ENCODE measurements at regions not wholly inside any gene's neighbourhood (a gene's known extent, or its start where the extent isn't known, plus 50 kb on each side); places are given as distances from the start of the nearest gene placed in this dataset.

DNA sequence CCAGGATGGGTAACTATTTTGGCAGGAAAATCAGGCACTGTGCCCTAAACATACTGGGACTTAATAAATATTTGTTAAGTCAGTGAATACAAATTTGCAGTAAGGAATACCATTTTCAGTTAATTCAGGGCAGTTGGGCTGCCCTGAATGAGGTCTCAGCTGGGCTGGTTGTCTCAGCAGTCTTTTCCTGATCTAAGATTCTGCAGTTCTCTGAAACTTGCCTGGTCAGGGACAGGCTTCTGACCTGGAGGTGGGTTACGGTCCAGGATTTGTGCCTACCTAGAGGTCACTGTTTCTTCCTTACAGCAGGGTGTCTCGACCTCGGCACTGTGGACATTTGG is 160.6 kb downstream of the KTN1 start:
- TF ChIP-seq POLR2A (IDR thresholded peaks at IDR 0.05) = no peak
- TF ChIP-seq, protein P1, sequence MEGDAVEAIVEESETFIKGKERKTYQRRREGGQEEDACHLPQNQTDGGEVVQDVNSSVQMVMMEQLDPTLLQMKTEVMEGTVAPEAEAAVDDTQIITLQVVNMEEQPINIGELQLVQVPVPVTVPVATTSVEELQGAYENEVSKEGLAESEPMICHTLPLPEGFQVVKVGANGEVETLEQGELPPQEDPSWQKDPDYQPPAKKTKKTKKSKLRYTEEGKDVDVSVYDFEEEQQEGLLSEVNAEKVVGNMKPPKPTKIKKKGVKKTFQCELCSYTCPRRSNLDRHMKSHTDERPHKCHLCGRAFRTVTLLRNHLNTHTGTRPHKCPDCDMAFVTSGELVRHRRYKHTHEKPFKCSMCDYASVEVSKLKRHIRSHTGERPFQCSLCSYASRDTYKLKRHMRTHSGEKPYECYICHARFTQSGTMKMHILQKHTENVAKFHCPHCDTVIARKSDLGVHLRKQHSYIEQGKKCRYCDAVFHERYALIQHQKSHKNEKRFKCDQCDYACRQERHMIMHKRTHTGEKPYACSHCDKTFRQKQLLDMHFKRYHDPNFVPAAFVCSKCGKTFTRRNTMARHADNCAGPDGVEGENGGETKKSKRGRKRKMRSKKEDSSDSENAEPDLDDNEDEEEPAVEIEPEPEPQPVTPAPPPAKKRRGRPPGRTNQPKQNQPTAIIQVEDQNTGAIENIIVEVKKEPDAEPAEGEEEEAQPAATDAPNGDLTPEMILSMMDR (IDR thresholded peaks at IDR 0.05) = no peak
- TF ChIP-seq POLR2AphosphoS5 (IDR thresholded peaks at IDR 0.05) = no peak
